Stimulated activated naive CD4-positive, alpha-beta T cell (primary cell): ENCODE measurements at regions not wholly inside any gene's neighbourhood (a gene's known extent, or its start where the extent isn't known, plus 50 kb on each side); places are given as distances from the start of the nearest gene placed in this dataset.
"Not testable (repeated sequence)": the region's sequence is repeated elsewhere in the genome, so short reads cannot be mapped to it uniquely, and the experiment has no call there.

Source experiments
- DNase-seq, 6 experiments: peaks; one replicate each; lab custom pipeline; 2025; lab: John Stamatoyannopoulos, UW

- DNase-seq = no peak
Measured at GRCh38 chr13:79187917-79188690, 218.0 kb downstream of the RBM26 start.

GRCh38 chr13:79185580-79185979, 220.5 kb downstream of the RBM26 start:
- DNase-seq = no peak

- no peak for DNase-seq
Measured at GRCh38 chr13:79183231-79183630, 222.8 kb downstream of the RBM26 start.

GRCh38 chr13:79173691-79174090, 232.4 kb downstream of the RBM26 start:
- DNase-seq = not testable (repeated sequence)

GRCh38 chr13:79172924-79173323, 233.1 kb downstream of the RBM26 start:
- DNase-seq = not testable (repeated sequence)

- no peak for DNase-seq
Measured at GRCh38 chr13:79171141-79172061, 234.7 kb downstream of the RBM26 start.

- no peak for DNase-seq
Measured at GRCh38 chr13:79160818-79161217, 245.2 kb downstream of the RBM26 start.

GRCh38 chr13:79155883-79156282, 250.2 kb downstream of the RBM26 start:
- DNase-seq = no peak

GRCh38 chr13:79149210-79149609, 256.8 kb downstream of the RBM26 start:
- no peak for DNase-seq

- DNase-seq = no peak
Measured at GRCh38 chr13:79141082-79141481, 265.0 kb downstream of the RBM26 start.

GRCh38 chr13:79128158-79128557, 277.9 kb downstream of the RBM26 start:
- DNase-seq = no peak

GRCh38 chr13:79126706-79127105, 279.3 kb downstream of the RBM26 start:
- DNase-seq = no peak

GRCh38 chr13:79124183-79124582, 281.9 kb downstream of the RBM26 start:
- no peak for DNase-seq

- DNase-seq = no peak
Measured at GRCh38 chr13:79121286-79121685, 284.8 kb downstream of the RBM26 start.

- no peak for DNase-seq
Measured at GRCh38 chr13:79119578-79120107, 286.4 kb downstream of the RBM26 start.

GRCh38 chr13:79112016-79112415, 294.0 kb downstream of the RBM26 start:
- DNase-seq = no peak

- DNase-seq = no peak
Measured at GRCh38 chr13:79108914-79109643, 297.0 kb downstream of the RBM26 start.

GRCh38 chr13:79098596-79098995, 307.5 kb downstream of the RBM26 start:
- no peak for DNase-seq

GRCh38 chr13:79097201-79097600, 308.9 kb downstream of the RBM26 start:
- DNase-seq = no peak

GRCh38 chr13:79096099-79096498, 310.0 kb downstream of the RBM26 start:
- DNase-seq = no peak

- DNase-seq = no peak
Measured at GRCh38 chr13:79090552-79091124, 315.4 kb downstream of the RBM26 start.
